ENCODE measurements at regions not wholly inside any gene's neighbourhood (a gene's known extent, or its start where the extent isn't known, plus 50 kb on each side); places are given as distances from the start of the nearest gene placed in this dataset.
"Not testable (repeated sequence)": the region's sequence is repeated elsewhere in the genome, so short reads cannot be mapped to it uniquely, and the experiment has no call there.

DNA sequence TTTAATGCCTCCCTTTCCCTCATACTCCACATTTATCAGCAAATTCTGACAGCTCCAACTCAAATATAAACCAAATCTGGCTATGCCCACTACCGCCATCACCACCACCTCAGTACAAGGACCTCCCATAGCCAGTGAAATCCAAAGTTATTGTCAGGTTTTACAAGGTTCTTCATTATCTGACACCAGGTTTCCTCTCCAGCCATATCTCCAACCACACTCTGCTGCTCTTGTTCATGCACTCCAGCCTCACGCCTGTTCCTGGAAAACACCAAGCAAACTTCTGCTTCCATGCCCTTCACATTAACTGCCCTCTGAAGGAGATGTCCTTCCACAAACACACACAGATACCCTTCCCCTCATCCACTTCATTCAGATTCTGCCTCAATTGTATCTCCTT, 102.2 kb upstream of the MIR17HG start:
- intact Hi-C loops (cut with DNase I) = loop anchor here (10.0 kb wide), 1 partner anchor 110 kb away; no protein-coding TSS in a partner anchor
- H3K4me1 ChIP-seq = no peaks in the 10 kb centered on the region

DNA sequence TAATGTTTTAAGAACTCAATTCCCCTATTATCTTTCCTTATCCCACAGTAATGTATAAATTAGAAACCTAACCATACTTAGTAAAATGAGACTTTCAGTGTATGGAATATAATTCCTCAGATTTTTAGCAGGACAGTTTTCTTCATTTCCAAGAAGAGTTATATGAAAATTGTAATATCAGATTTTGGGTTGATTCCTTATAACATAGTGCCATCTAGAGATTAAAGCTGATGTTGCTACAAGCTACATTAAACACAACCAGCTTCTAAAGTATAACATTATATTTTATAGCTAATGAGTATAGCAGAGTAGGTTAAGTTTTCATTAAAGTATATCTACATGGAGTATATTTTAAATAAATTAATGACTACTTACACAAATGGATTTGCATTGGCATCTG, 99.7 kb upstream of the MIR17HG start:
- H3K27ac ChIP-seq = no peak overlapping the region
- H3K36me3 ChIP-seq = no peaks in the 10 kb centered on the region
- no peaks in the 10 kb centered on the region for H3K4me1 ChIP-seq
- H3K9me3 ChIP-seq = no peaks in the 10 kb centered on the region
- TF ChIP-seq, protein P1, sequence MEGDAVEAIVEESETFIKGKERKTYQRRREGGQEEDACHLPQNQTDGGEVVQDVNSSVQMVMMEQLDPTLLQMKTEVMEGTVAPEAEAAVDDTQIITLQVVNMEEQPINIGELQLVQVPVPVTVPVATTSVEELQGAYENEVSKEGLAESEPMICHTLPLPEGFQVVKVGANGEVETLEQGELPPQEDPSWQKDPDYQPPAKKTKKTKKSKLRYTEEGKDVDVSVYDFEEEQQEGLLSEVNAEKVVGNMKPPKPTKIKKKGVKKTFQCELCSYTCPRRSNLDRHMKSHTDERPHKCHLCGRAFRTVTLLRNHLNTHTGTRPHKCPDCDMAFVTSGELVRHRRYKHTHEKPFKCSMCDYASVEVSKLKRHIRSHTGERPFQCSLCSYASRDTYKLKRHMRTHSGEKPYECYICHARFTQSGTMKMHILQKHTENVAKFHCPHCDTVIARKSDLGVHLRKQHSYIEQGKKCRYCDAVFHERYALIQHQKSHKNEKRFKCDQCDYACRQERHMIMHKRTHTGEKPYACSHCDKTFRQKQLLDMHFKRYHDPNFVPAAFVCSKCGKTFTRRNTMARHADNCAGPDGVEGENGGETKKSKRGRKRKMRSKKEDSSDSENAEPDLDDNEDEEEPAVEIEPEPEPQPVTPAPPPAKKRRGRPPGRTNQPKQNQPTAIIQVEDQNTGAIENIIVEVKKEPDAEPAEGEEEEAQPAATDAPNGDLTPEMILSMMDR (IDR thresholded peaks at IDR 0.05) = peak in 3 of 6 experiments; percentile 20 to 40 (median 37)
- no peak for TF ChIP-seq POLR2A (IDR thresholded peaks at IDR 0.05)
- intact Hi-C loops (cut with DNase I) = loop anchor here (10.0 kb wide), 1 partner anchor 113 kb away; no protein-coding TSS in a partner anchor
- H3K4me3 ChIP-seq (replicated peaks in 1 of 3) = no peak overlapping the region
- H3K27me3 ChIP-seq = no peaks in the 10 kb centered on the region
- no peak for DNase-seq

More for the DNA sequence above, 102.2 kb upstream of the MIR17HG start:
- Histone ChIP-seq H3K9me3 (no peaks in the 10 kb centered on the region), H3K36me3 (no peaks in the 10 kb centered on the region), H3K27ac (no peak overlapping the region), H3K4me3 (replicated peaks in 1 of 3) (no peak overlapping the region), H3K27me3 (no peaks in the 10 kb centered on the region)
- no peak for DNase-seq
- TF ChIP-seq, protein P1 (IDR thresholded peaks at IDR 0.05) = no peak
- no peak for TF ChIP-seq POLR2A (IDR thresholded peaks at IDR 0.05)
- 91 to 94% methylated on average over 2 of the region's 2 CpGs for WGBS, 2 donors

DNA sequence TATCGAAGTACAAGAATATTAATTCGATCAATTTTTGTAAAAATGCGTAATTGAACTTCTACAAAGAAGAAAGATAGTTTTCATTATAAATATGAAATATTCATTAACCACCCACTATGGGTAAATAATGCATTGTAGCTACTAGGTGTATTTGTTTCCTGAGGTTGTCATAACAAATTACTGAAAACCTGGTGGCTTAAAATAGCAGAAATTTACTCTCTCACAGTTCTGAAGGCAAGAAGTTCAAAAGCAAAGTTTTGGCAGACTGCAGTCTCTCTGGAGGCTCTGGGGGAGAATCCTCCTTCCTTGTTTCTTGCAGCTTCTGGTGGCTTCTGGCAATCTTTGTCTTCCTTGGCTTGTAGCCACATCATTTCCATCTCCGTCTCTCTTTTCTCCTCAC, 99.2 kb upstream of the MIR17HG start:
- Histone ChIP-seq H3K4me1 (no peaks in the 10 kb centered on the region), H3K27ac (no peak overlapping the region), H3K4me3 (replicated peaks in 1 of 3) (no peak overlapping the region), H3K9me3 (no peaks in the 10 kb centered on the region), H3K27me3 (no peaks in the 10 kb centered on the region), H3K36me3 (no peaks in the 10 kb centered on the region)
- TF ChIP-seq, protein P1 (IDR thresholded peaks at IDR 0.05) = no peak
- TF ChIP-seq POLR2A (IDR thresholded peaks at IDR 0.05) = no peak
- WGBS, 2 donors = 64 to 65% methylated on average over 4 of the region's 4 CpGs
- no peak for DNase-seq
- intact Hi-C loops (cut with DNase I) = loop anchor here (10.0 kb wide), 1 partner anchor 113 kb away; no protein-coding TSS in a partner anchor

DNA sequence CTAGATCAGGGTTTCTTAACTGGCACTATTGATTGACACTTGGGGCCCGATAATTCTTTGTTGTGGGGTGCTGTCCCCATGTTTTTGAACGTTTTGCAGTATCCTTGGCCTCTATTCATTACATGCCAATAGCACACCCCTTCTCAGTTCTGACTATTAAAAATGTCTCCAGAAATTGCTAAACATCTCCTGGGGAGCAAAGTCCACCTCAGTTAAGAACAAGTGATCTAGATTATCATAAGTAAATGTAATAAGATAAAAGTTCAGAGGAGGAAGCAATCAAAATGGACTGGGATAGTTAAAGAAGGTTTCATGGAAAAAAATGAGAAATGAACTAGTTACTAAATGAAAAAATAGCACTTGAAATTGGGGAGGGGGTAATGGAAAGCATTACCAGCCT, 98.1 kb upstream of the MIR17HG start:
- H3K4me3 ChIP-seq (replicated peaks in 1 of 3) = no peak overlapping the region
- intact Hi-C loops (cut with DNase I) = loop anchor here (10.0 kb wide), 1 partner anchor 115 kb away; no protein-coding TSS in a partner anchor
- H3K27me3 ChIP-seq = no peaks in the 10 kb centered on the region
- WGBS, 2 donors = 75 to 78% methylated on average over 2 of the region's 2 CpGs
- DNase-seq = no peak
- H3K4me1 ChIP-seq = no peaks in the 10 kb centered on the region
- H3K9me3 ChIP-seq = no peaks in the 10 kb centered on the region
- TF ChIP-seq, protein P1 (IDR thresholded peaks at IDR 0.05) = no peak
- no peak for TF ChIP-seq POLR2A (IDR thresholded peaks at IDR 0.05)
- H3K36me3 ChIP-seq = no peaks in the 10 kb centered on the region
- H3K27ac ChIP-seq = no peak overlapping the region

DNA sequence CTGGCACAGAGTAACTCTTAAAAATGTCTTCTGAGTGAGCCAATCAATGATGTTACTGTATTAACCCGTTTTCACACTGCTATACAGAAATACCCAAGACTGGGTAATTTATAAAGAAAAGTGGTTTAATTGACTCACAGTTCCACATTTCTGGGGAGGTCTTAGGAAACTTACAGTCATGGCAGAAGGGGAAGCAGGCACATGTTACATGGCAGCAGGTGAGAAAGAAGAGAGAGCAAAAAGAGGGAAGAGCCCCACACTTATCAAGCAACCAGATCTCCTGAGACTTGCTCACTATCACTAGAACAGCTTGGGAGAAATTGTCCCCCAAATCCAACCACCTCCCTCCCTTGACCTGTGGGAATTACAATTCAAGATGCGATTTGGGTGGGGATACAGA, 97.6 kb upstream of the MIR17HG start:
- Histone ChIP-seq H3K27ac (no peak overlapping the region), H3K4me1 (no peaks in the 10 kb centered on the region), H3K4me3 (replicated peaks in 1 of 3) (no peak overlapping the region), H3K36me3 (no peaks in the 10 kb centered on the region), H3K9me3 (no peaks in the 10 kb centered on the region), H3K27me3 (no peaks in the 10 kb centered on the region)
- 70 to 74% methylated on average over 2 of the region's 2 CpGs for WGBS, 2 donors
- no peak for DNase-seq
- intact Hi-C loops (cut with DNase I) = loop anchor here (10.0 kb wide), 1 partner anchor 115 kb away; no protein-coding TSS in a partner anchor
- no peak for TF ChIP-seq POLR2A (IDR thresholded peaks at IDR 0.05)
- TF ChIP-seq, protein P1 (IDR thresholded peaks at IDR 0.05) = no peak

DNA sequence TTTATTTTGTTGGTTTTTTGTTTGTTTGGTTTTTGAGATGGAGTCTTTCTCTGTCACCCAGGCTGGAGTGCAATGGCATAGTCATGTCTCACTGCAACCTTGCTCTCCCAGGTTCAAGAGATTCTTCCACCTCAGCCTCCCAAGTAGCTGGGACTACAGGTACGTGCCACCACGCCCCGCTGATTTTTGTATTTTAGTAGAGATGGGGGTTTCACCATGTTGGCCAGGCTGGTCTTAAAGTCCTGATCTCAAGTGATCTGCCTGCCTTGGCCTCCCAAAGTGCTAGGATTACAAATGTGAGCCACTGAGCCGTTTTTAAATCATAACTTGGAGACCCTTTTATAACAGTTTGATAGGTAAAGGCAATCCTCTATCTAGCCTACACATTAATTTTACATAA, 95.9 kb upstream of the MIR17HG start:
- H3K4me1 ChIP-seq; DNase-seq; H3K27me3 ChIP-seq; H3K27ac ChIP-seq; H3K36me3 ChIP-seq; H3K4me3 ChIP-seq (replicated peaks in 1 of 3); H3K9me3 ChIP-seq; intact Hi-C loops (cut with DNase I): not testable (repeated sequence)
- 77 to 82% methylated on average over 4 of the region's 4 CpGs for WGBS, 2 donors

Data from thyroid gland (tissue), 4 donors.